GM19467 (cell line): ENCODE measurements at regions not wholly inside any gene's neighbourhood (a gene's known extent, or its start where the extent isn't known, plus 50 kb on each side); places are given as distances from the start of the nearest gene placed in this dataset.
"Not testable (repeated sequence)": the region's sequence is repeated elsewhere in the genome, so short reads cannot be mapped to it uniquely, and the experiment has no call there.

Experiments used
- ATAC-seq: cut with Tn5 transposase; IDR thresholded peaks from one replicate; pipeline ENCODE4 v1.9.1; 2021; ENCODE audit warnings: mild to moderate bottlenecking, moderate library complexity; ENCODE audit not compliant: unreplicated experiment

DNA sequence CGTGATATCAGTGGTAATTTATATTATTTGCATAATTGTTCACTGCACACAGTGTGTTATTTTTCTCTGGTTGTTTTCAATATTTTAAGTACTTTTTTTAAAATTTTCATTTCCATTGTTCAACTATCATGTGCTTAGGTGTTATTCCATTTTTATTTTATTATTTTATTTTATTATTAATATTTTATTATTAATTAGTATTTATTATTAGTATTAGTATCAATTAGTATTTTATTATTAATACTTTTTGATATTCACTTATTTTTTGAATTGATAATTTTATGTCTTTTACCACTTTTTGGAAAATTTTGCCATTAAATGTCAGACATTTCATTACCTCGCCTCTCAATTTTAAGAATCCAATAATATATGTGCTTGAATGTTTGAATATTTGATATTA is 593.8 kb upstream of the GRM3 start:
- ATAC-seq, result no peak

GRCh38 chr7:86045197-86045596 is 598.5 kb upstream of the GRM3 start:
- ATAC-seq, result not testable (repeated sequence)

GRCh38 chr7:86025807-86026206 is 617.9 kb upstream of the GRM3 start:
- ATAC-seq, result no peak

GRCh38 chr7:86013662-86014061 is 630.0 kb upstream of the GRM3 start:
- ATAC-seq, result no peak

DNA sequence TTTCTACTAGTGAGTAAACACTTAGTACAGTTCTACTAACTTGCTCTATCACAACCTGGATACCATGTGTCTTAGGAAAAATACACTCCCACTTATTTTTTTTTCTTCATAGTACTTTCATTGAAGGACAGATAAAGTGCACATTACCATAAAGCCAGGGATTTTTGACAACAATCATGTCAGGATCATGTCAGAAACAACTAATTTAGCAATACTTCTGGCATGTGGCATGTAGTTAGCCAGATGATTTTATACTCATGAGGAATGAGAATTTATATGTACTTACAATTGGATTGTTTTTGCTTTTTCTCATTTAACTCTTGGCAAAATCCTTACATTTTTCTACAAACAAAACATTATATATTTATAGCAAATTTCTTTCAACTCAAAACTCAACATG is 630.7 kb upstream of the GRM3 start:
- no peak for ATAC-seq

DNA sequence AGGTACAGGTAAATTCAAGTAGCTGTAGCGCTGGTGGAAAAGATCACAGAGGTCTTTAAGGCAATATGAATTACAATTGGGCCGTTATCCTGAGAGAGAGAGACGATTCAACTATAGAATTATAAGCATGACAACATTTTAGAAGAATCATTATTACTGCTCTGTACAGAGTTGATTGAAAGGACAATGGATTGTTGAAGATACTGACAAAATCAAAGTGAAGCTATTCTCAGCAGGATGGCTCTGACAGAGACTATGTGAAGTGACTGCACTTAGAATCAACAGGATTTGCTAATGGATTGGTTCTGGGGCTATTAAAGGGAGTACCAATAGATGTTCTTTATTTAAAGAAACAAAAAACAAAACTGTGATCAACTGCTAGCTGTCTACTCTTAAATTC is 634.8 kb upstream of the GRM3 start:
- no peak for ATAC-seq

DNA sequence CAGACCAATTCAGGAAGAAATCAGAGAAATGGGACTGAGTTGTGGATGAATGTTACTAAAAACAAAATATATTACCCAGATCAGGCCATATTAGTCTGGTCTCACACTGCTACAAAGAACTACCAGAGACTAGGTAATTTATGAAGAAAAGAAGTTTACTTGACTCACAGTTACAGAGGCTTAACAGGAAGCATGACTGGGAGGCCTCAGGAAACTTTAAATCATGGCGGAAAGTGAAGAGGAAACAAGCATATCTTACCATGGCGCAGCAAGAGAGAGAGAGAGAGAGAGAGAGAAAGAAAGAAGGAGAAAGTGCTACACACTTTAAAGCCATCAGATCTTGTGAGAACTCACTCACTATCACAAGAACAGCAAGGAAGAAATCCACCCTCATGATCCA is 636.8 kb upstream of the GRM3 start:
- no peak for ATAC-seq

GRCh38 chr7:86002858-86003257 is 640.9 kb upstream of the GRM3 start:
- no peak for ATAC-seq

GRCh38 chr7:85997515-85997914 is 646.2 kb upstream of the GRM3 start:
- no peak for ATAC-seq

- no peak for ATAC-seq
Measured at GRCh38 chr7:85995101-85995500, 648.6 kb upstream of the GRM3 start.

DNA sequence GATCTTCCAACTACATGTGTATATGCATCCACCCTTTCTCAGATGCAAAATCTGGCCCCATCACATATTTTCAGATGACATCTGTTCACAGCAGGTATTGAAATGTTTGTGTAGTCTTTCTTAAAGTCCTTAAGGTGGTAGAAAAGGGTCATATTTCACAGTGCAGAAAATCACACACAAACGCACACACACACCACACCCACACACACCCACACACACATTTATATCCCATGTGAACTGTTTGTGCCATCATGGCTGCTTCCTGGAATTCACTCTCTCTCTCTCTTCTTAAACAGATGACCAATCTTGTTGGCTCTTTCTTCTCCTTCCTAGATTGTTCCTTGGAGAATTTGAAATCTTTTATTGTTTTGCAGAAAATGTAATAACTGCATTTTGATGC is 663.0 kb upstream of the GRM3 start:
- ATAC-seq, result no peak

DNA sequence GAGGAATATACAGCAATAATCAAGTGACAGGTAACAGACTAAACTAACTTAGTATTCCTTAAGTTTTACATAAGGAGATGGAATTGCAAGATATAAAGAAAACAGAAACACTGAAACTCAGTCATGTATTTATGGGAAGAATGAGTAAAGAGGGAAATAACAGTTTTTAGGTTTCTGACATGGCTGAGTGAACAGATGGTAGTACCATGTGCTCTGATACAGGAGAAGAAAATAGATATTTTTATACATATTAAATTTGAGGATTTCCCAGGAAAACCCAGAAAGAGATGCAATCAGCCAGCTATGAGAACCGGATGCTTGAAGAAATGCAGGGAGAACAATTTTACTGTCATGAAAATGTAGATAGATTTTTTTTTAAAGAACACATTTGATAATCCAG is 669.5 kb upstream of the GRM3 start:
- no peak for ATAC-seq

GRCh38 chr7:85972504-85973141 is 671.1 kb upstream of the GRM3 start:
- no peak for ATAC-seq

- ATAC-seq, result no peak
Measured at GRCh38 chr7:85954961-85955360, 688.7 kb upstream of the GRM3 start.

- no peak for ATAC-seq
Measured at GRCh38 chr7:85950871-85951270, 692.8 kb upstream of the GRM3 start.

DNA sequence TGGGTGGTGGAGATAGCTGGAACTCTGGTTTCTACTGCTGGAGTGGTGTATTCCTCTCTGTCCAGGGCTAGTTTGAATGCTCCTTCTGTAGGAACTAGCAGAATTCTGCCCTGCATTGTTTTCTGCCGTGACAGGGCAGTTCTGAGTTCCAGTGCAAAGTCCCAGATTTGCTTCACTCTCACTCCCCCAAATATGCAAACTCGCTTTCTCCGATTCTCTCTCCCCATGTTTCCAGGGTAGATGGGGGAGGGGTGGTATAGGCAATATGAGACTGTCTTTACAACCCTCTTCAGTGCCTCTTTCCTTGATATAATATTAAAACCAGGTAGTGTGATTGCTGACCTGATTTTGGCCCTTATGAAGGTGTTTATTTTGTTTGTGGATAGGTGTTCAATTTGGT is 693.3 kb upstream of the GRM3 start:
- ATAC-seq, result no peak

DNA sequence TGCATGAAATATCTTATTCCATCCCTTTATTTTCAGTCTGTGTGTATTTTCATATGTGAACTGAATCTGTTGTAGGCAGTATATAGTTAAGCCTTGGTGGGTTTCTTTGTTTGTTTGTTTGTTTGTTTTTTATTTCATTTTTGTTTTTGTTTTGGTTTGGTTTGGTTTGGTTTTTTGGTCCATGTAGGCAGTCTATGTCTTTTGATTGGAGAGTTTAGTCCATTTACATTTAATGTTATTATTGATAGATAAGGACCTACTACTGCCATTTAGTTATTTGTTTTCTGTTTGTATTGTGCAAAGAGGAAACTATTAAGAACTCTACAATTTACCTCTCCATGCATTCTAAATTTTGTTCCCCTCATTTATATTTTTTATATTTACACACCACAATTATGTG is 695.9 kb upstream of the GRM3 start:
- no peak for ATAC-seq

- ATAC-seq, result no peak
Measured at GRCh38 chr7:85940798-85941197, 702.9 kb upstream of the GRM3 start.

GRCh38 chr7:85931919-85932318 is 711.8 kb upstream of the GRM3 start:
- no peak for ATAC-seq

DNA sequence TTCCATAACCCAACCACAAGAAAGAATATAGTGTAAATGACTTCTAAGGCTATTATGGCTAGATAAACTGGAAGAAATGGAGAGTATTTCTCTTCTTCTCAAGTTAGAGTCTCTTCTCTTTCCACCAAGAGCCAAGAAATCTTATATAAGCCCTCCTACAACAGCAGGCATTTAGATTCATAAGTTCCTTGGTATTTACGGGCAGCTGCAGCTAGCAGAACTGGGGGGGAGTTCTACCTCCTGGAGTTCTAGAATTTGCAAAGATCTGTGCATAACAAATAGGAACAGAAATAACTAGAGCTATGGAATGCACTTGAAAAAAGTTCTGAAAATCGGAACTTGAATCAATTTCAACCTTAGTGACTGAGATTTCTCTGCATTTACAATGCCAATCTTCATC is 715.2 kb upstream of the GRM3 start:
- no peak for ATAC-seq

- ATAC-seq, result no peak
Measured at GRCh38 chr7:85927226-85927625, 716.5 kb upstream of the GRM3 start.

- ATAC-seq, result no peak
Measured at GRCh38 chr7:85924062-85924461, 719.6 kb upstream of the GRM3 start.

- no peak for ATAC-seq
Measured at GRCh38 chr7:85916016-85916415, 727.7 kb upstream of the GRM3 start.

GRCh38 chr7:85914437-85914836 is 727.6 kb upstream of the SEMA3D start:
- no peak for ATAC-seq
